WI38 (cell line): ENCODE measurements at regions not wholly inside any gene's neighbourhood (a gene's known extent, or its start where the extent isn't known, plus 50 kb on each side); places are given as distances from the start of the nearest gene placed in this dataset.

Experiments used
- H3K4me3 ChIP-seq: 2 replicates; pipeline ENCODE4 v1.5.1; 2011; ENCODE audit warnings: low read depth, mild to moderate bottlenecking, control low read depth, low read length
- CTCF ChIP-seq: IDR thresholded peaks from 2 replicates; pipeline ENCODE4 v1.5.1; 2012; ENCODE audit warnings: low read depth, mild to moderate bottlenecking, control low read depth, low read length

DNA sequence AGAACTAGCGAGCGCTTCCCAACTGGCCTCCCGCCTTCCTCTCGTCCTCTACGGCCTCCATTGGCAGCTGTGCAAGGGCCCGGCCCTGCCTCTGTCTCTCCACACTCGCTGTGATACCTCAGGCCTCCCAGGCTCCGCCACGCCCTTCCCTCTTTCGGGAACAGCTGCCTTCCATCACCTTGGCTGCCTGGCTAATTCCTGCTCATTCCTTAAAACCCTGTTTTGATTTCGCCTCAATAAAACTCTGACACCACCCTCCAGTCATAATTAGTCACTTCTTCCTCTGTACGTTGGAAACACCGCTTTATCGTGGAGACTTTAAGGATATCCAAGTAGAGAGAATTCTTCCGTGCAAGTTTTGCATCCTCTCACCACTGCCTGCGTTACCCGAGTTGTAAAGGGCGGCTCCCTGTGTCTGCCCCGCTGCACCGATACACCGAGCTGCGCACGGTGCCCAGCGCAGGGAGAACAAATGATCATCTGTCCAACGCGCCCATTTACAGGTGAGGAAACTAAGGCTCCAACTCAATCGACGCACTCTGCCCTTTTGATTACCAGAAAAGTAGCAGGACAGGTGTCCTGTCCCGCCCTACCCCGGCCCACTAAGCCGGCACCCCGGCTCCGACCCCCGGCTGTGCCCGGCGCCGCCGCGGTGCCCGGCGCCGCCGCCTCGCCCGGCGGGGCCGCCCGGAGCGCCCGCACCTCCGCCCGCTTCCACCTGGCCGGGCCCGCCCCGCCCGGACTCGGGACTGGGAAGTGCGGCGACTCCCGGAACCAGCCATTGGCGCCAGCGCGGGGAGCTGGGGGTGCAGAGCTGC lies 139.7 kb downstream of the SEC14L1 start:
- no peak for TF ChIP-seq CTCF
- peak overlapping the region; percentile 60 for H3K4me3 ChIP-seq

DNA sequence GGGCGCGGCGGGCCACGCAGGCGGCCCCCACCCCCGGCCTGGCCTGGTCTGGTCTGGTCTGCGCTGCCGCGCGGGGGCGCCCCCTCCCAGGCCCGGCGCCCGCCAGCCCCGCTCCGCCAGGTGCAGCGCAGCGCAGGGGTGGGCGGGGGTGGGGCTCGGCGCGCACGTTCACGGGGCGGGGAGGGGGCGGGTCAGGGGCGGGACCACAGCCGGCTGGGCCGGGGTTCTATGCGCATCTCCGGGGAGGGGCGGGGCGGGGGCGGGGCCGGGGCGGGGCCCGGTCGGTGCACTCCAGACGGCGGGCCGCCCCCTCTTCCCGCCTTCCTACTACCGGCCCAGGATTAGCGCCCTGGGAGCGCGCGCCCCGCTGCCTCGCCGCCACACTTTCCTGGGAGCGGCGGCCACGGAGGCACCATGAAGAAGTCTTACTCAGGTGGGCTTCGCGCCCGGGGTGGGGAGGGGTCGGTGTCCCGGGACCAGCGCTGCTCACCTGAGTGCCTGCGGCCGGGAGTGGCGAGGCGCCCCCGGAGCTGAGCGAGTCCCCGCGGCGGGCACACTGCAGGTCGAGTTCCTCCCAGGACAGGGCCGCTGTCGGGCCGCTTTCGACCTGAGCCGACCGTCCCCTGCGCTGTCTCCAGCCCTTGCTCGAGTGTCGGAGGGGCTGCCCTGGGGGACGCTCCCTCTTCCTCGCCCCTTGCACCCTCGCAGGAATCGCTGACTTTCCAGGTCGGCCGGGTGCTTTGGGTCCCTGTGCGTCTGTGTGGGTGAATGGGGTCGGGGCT lies 140.5 kb downstream of the SEC14L1 start:
- no peak for TF ChIP-seq CTCF
- peak overlapping the region; percentile 62 for H3K4me3 ChIP-seq

- no peak for TF ChIP-seq CTCF
- H3K4me3 ChIP-seq, result peak overlapping the region; percentile 62
Observed at GRCh38 chr17:77281904-77282367, 141.2 kb downstream of the SEC14L1 start.

DNA sequence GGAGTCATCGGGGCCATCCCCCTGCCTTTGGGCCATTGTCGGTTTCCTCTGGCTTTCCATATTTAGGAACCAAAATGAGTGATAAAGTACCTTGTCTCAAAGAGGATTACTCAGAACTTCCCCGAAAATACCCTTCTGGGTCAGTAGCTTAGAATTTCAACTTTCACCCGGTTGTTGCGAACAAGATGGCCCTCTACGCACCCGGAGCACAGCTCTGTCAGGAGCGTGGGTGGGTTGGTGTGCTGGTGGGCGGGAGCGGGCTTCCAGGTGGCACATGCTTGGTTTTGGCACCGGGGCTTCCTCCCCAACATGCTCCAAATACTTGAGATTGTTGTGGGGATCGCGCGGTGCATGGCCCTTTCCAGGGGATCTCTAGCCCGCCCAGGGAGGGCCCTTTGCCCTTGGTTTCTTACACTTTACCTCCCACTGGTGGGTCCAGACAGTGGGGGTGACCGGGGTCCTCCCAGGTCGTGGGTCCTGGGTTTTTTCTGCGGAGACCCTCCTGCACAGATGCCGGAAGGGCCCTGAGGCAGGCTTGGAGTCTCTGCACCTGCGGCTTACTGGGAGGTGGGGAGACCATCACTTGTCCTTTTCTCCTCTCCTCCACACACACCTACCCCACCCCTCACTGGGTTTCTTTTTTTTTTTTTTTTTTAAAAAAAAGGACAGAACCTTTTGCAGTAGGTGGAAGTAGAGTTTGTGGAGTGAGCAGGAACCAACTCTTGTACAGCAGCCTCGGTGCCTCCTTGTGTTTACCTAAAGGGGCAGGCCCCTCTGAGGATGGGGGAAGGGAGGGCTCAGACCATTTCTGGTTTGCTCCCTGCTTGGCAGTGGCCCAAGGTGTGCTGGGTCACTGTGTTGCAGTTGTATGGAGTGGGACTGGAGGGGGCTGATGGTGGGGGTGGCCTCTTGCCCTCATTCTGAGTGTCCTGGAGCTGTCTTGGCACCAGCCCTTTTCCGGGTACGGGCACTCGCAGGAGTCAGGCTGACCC lies 142.1 kb downstream of the SEC14L1 start:
- TF ChIP-seq CTCF, result no peak
- H3K4me3 ChIP-seq, result no peak overlapping the region

DNA sequence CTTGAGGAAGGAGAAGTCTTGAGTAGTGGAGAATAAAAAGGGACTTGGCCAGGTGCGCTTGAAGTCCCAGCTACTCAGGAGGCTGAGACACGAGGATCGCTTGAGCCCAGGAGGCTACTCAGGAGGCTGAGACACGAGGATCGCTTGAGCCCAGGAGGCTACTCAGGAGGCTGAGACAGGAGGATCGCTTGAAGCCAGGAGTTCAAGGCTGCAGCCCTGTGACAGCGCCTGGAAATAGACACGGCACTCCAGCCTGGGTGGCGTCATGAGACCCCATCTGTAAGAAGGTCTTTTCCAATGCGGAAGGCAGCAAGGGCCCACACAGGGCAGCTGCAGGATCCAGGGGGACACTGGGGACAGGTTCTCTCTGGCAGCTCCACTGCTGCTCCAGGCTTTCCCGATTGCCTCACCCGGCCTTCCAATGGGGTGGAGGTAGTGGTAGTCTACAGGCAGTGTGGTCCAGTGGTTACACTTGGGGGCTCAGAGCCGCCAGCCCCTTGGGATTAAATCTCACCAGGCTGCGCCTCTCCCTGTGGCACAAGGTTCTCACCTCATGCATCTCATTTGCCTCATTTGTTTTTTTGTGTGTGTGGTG lies 143.4 kb downstream of the SEC14L1 start:
- no peak overlapping the region for H3K4me3 ChIP-seq
- no peak for TF ChIP-seq CTCF

DNA sequence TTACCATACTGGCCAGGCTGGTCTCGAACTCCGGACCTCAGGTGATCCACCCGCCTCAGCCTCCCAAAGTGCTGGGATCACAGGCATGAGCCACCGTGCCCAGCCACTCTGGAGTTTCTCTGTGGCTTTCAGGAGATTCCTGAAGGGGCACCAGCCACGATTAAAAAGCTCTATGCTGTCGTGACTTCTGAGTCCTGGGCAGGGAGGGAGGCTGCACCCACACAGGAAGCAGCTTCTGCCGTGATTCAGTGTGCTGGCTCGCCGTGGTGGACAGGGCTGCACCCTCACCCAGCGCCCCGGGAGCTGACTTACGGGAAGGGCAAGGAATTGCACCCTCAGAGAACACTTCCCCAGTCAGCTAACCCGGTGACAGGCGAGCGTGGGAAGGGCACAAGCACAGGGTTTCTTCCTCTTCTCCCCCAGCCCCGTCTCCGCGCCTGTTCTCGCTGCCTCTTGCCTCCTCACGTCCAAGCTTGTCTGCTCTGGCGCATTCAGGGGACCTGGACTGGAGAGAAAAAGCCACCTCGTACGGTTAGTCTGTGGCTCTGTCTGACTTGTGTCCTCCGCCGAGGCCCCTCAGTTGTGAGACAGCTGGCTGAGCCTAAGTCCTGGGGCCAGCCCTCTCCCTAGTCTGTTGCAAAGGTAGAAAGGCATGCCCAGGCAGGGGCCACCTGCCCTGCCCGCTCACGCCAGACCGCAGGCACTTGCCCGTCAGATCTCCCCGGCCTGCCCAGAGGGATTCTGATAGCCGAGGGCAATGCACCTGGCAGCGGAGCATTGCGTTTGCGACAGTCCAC lies 145.0 kb downstream of the SEC14L1 start:
- TF ChIP-seq CTCF, result no peak
- no peak overlapping the region for H3K4me3 ChIP-seq
